HG03060 (cell line): ENCODE measurements at regions not wholly inside any gene's neighbourhood (a gene's known extent, or its start where the extent isn't known, plus 50 kb on each side); places are given as distances from the start of the nearest gene placed in this dataset.
"Not testable (repeated sequence)": the region's sequence is repeated elsewhere in the genome, so short reads cannot be mapped to it uniquely, and the experiment has no call there.

Experiments
- ATAC-seq: cut with Tn5 transposase; IDR thresholded peaks from one replicate; pipeline ENCODE4 v1.9.1; 2021; ENCODE audit warnings: low read depth, moderate number of reproducible peaks; ENCODE audit not compliant: unreplicated experiment

- no peak for ATAC-seq
Observed at GRCh38 chr6:101108286-101108685, 227.2 kb upstream of the ASCC3 start.

- no peak for ATAC-seq
Observed at GRCh38 chr6:101110814-101111213, 229.7 kb upstream of the ASCC3 start.

- no peak for ATAC-seq
Observed at GRCh38 chr6:101113468-101114260, 232.5 kb upstream of the ASCC3 start.

GRCh38 chr6:101114703-101115102, 233.6 kb upstream of the ASCC3 start:
- ATAC-seq: peak; percentile 79

- no peak for ATAC-seq
Observed at GRCh38 chr6:101116337-101116736, 235.2 kb upstream of the ASCC3 start.

- ATAC-seq: no peak
Observed at GRCh38 chr6:101117393-101118135, 236.4 kb upstream of the ASCC3 start.

- ATAC-seq: no peak
Observed at GRCh38 chr6:101118136-101118396, 236.9 kb upstream of the ASCC3 start.

- no peak for ATAC-seq
Observed at GRCh38 chr6:101120747-101121146, 239.6 kb upstream of the ASCC3 start.

- no peak for ATAC-seq
Observed at GRCh38 chr6:101125380-101125971, 244.3 kb upstream of the ASCC3 start.

GRCh38 chr6:101126501-101126900, 245.4 kb upstream of the ASCC3 start:
- no peak for ATAC-seq

- ATAC-seq: no peak
Observed at GRCh38 chr6:101129851-101130250, 248.7 kb upstream of the ASCC3 start.

GRCh38 chr6:101146389-101146788, 247.1 kb upstream of the GRIK2 start:
- ATAC-seq: no peak

- no peak for ATAC-seq
Observed at GRCh38 chr6:101150226-101150625, 243.3 kb upstream of the GRIK2 start.

GRCh38 chr6:101157638-101158037, 235.9 kb upstream of the GRIK2 start:
- not testable (repeated sequence) for ATAC-seq

GRCh38 chr6:101163611-101164010, 229.9 kb upstream of the GRIK2 start:
- ATAC-seq: no peak

- ATAC-seq: no peak
Observed at GRCh38 chr6:101167638-101168037, 225.9 kb upstream of the GRIK2 start.

- not testable (repeated sequence) for ATAC-seq
Observed at GRCh38 chr6:101171049-101171448, 222.5 kb upstream of the GRIK2 start.

- no peak for ATAC-seq
Observed at GRCh38 chr6:101178748-101179147, 214.8 kb upstream of the GRIK2 start.

GRCh38 chr6:101181006-101181405, 212.5 kb upstream of the GRIK2 start:
- no peak for ATAC-seq

GRCh38 chr6:101188285-101188798, 205.2 kb upstream of the GRIK2 start:
- ATAC-seq: not testable (repeated sequence)

GRCh38 chr6:101195588-101195987, 197.9 kb upstream of the GRIK2 start:
- ATAC-seq: no peak

GRCh38 chr6:101199441-101199840, 194.1 kb upstream of the GRIK2 start:
- ATAC-seq: no peak
